Peyer's patch (tissue), 4 donors: ENCODE measurements at regions not wholly inside any gene's neighbourhood (a gene's known extent, or its start where the extent isn't known, plus 50 kb on each side); places are given as distances from the start of the nearest gene placed in this dataset.

Source experiments
- CTCF ChIP-seq, 6 experiments: fragments of 450-650 bp in 4 of 6; fragments of 200-600 bp in 2 of 6; sonication (generic) in 1 of 6; IDR thresholded peaks; one replicate each; pipeline ENCODE4 v1.5.1; 2017 to 2019; ENCODE audit warnings: antibody characterized with exemption in 6 of 6, mild to moderate bottlenecking in 3 of 6, moderate library complexity in 1 of 6
- POLR2A ChIP-seq, 2 donors: fragments of 450-650 bp; IDR thresholded peaks; one replicate each; pipeline ENCODE4 v1.5.1; 2017; ENCODE audit warnings: antibody characterized with exemption in 2 of 2, mild to moderate bottlenecking in 2 of 2, moderate library complexity in 2 of 2

GRCh38 chr20:60725311-60725906, 526.7 kb upstream of the CDH4 start:
- TF ChIP-seq CTCF (IDR thresholded peaks at IDR 0.05) = no peak
- no peak for TF ChIP-seq POLR2A (IDR thresholded peaks at IDR 0.05)
